OCI-LY3 (cell line): ENCODE measurements at regions not wholly inside any gene's neighbourhood (a gene's known extent, or its start where the extent isn't known, plus 50 kb on each side); places are given as distances from the start of the nearest gene placed in this dataset.

Experiments
- H2AFZ ChIP-seq: fragments of 200-600, 300-600 bp; shearing (Covaris generic); 2 replicates; pipeline ENCODE4 v1.6.0; 2014; ENCODE audit warnings: antibody characterized with exemption, low read depth, low read length
- H3K27ac ChIP-seq: fragments of 200-600, 300-600 bp; sonication (generic); 2 replicates; pipeline ENCODE4 v1.5.1; 2014; ENCODE audit warnings: mild to moderate bottlenecking, low read length, moderate library complexity, mixed read lengths
- H3K27me3 ChIP-seq: fragments of 200-600, 300-600 bp; sonication (generic); 2 replicates; pipeline ENCODE4 v1.6.1; 2014; ENCODE audit warnings: low read depth, low read length, mixed read lengths
- H3K36me3 ChIP-seq: fragments of 200-600, 300-600 bp; sonication (generic); replicated peaks from 2 replicates; pipeline ENCODE3; 2014; ENCODE audit warnings: low read depth, low read length, mixed read lengths
- H3K4me1 ChIP-seq: fragments of 300-600, 200-600 bp; sonication (generic); 2 replicates; pipeline ENCODE4 v1.6.1; 2014; ENCODE audit warnings: low read length, mixed read lengths
- H3K4me2 ChIP-seq: fragments of 200-600, 300-600 bp; sonication (generic); 2 replicates; pipeline ENCODE4 v1.6.1; 2014; ENCODE audit warnings: low read length, mixed read lengths
- H3K4me3 ChIP-seq: fragments of 300-600, 200-600 bp; sonication (generic); 2 replicates; pipeline ENCODE4 v1.5.1; 2014; ENCODE audit warnings: antibody characterized with exemption, mild to moderate bottlenecking, low read length, moderate library complexity
- H3K79me2 ChIP-seq: fragments of 300-600, 200-600 bp; shearing (Covaris generic); 2 replicates; pipeline ENCODE4 v1.6.1; 2014; ENCODE audit warnings: mild to moderate bottlenecking, low read length, mixed read lengths
- H3K9ac ChIP-seq: fragments of 300-600, 200-600 bp; shearing (Covaris generic); 2 replicates; pipeline ENCODE4 v1.6.0; 2014; ENCODE audit warnings: mild to moderate bottlenecking, low read length, moderate library complexity
- H3K9me3 ChIP-seq: fragments of 200-600, 300-600 bp; shearing (Covaris generic); 2 replicates; pipeline ENCODE4 v1.6.1; 2014; ENCODE audit warnings: low read length, mixed read lengths; ENCODE audit not compliant: insufficient read depth
- H4K20me1 ChIP-seq: fragments of 200-600, 300-600 bp; sonication (generic); 2 replicates; pipeline ENCODE4 v1.6.1; 2016; ENCODE audit warnings: low read length, mixed read lengths; ENCODE audit not compliant: insufficient read depth
- CTCF ChIP-seq: fragments of 200-600, 300-600 bp; sonication (generic); IDR thresholded peaks from 2 replicates; pipeline ENCODE4 v1.5.1; 2014; ENCODE audit warnings: antibody characterized with exemption, low read length, low read depth
- EZH2phosphoT487 ChIP-seq: fragments of 200-600 bp; shearing (Covaris generic); IDR thresholded peaks from 2 replicates; pipeline ENCODE4 v1.6.1; 2018; ENCODE audit warnings: antibody characterized with exemption, mixed run types, low read depth

DNA sequence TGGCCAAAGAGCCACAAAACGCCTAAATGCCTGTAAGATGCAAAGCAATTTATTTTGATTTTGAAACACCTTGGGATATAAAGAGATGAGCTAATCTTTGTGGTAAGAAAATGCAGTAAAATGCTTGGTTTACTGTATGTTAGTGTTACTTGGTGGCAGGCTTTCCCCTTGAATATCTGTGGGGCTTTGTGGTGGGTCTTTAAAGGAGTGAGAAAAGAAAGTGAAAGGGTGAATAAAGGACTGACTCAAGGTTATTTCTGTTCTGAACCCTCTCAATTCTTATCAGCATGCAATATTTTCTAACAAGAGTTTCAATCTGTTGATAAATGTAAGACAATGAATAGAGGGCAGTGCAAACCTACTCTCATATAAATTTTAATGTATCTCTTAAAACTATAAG, 1555.9 kb upstream of the RAG2 start:
- H3K9ac ChIP-seq, result no peak overlapping the region
- no peaks in the 10 kb centered on the region for H3K36me3 ChIP-seq
- H2AFZ ChIP-seq, result peak overlapping the region; percentile 23; the same call in 1 of the 2 replicates
- H3K4me2 ChIP-seq, result no peak overlapping the region
- no peak for TF ChIP-seq CTCF
- TF ChIP-seq EZH2phosphoT487, result no peak
- H3K27ac ChIP-seq, result no peak overlapping the region
- no peaks in the 10 kb centered on the region for H4K20me1 ChIP-seq
- H3K4me1 ChIP-seq, result no peaks in the 10 kb centered on the region
- H3K9me3 ChIP-seq, result no peaks in the 10 kb centered on the region
- no peak overlapping the region for H3K4me3 ChIP-seq
- H3K79me2 ChIP-seq, result no peaks in the 10 kb centered on the region
- H3K27me3 ChIP-seq, result no peaks in the 10 kb centered on the region

DNA sequence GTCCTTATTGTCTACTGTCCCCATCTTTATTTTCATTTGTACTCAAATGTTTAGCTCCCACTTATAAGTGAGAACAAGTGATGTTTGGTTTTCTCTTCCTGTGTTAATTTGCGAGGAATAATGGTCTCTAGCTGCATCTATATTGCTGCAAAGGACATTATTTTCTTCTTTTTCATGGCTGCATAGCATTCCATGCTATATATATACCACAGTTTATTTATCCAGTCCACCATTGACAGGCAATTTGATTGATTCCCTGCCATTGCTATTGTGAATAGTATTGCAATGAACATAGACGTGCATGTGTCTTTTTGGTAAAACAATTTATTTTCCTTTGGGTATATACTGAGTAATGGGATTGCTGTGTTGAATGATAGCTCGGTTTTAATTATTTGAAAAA, 1545.8 kb upstream of the RAG2 start:
- Histone ChIP-seq H3K27me3 (no peaks in the 10 kb centered on the region), H3K9ac (no peak overlapping the region), H3K36me3 (no peaks in the 10 kb centered on the region), H3K4me3 (no peak overlapping the region), H3K9me3 (no peaks in the 10 kb centered on the region), H3K27ac (no peak overlapping the region), H3K4me2 (no peak overlapping the region), H3K4me1 (no peaks in the 10 kb centered on the region), H3K79me2 (no peaks in the 10 kb centered on the region), H4K20me1 (no peaks in the 10 kb centered on the region), H2AFZ (no peak overlapping the region)
- TF ChIP-seq EZH2phosphoT487 (no peak), CTCF (no peak)

GRCh38 chr11:38138972-38139371, 1540.9 kb upstream of the RAG2 start:
- Histone ChIP-seq H3K27ac (no peak overlapping the region), H3K4me3 (no peak overlapping the region), H3K4me2 (no peak overlapping the region), H3K9ac (no peak overlapping the region), H3K4me1 (no peaks in the 10 kb centered on the region), H3K79me2 (no peaks in the 10 kb centered on the region), H3K36me3 (no peaks in the 10 kb centered on the region), H3K27me3 (no peaks in the 10 kb centered on the region), H2AFZ (no peak overlapping the region), H3K9me3 (no peaks in the 10 kb centered on the region), H4K20me1 (no peaks in the 10 kb centered on the region)
- TF ChIP-seq CTCF, result no peak
- TF ChIP-seq EZH2phosphoT487, result no peak

GRCh38 chr11:38136887-38137286, 1538.9 kb upstream of the RAG2 start:
- H3K4me1 ChIP-seq, result no peaks in the 10 kb centered on the region
- H3K4me3 ChIP-seq, result peak overlapping the region; percentile 21; the same call in 1 of the 2 replicates

More at GRCh38 chr11:38136887-38137286, 1538.9 kb upstream of the RAG2 start:
- no peaks in the 10 kb centered on the region for H3K79me2 ChIP-seq
- H3K27me3 ChIP-seq, result no peaks in the 10 kb centered on the region
- H2AFZ ChIP-seq, result peak overlapping the region; percentile 65; the same call in 1 of the 2 replicates
- H3K27ac ChIP-seq, result no peak overlapping the region
- H3K9me3 ChIP-seq, result no peaks in the 10 kb centered on the region
- no peaks in the 10 kb centered on the region for H4K20me1 ChIP-seq
- no peak overlapping the region for H3K4me2 ChIP-seq
- no peaks in the 10 kb centered on the region for H3K36me3 ChIP-seq
- TF ChIP-seq EZH2phosphoT487 (no peak), CTCF (no peak)
- H3K9ac ChIP-seq, result no peak overlapping the region
